MCF 10A (cell line): ENCODE measurements at regions not wholly inside any gene's neighbourhood (a gene's known extent, or its start where the extent isn't known, plus 50 kb on each side); places are given as distances from the start of the nearest gene placed in this dataset.

Source experiments
- BruUV-seq: library from RNA; stranded (reverse); fragments of 400-500 nt; replicated peaks from 2 replicates; lab custom pipeline; 2021; lab: Mats Ljungman, UMichigan
- CTCF ChIA-PET: fragments of 300-600 bp; sonication (Branson Sonifier 250); formaldehyde crosslinking; extraction: SDS; loops from one replicate; lab custom pipeline; 2021; ENCODE audit warnings: antibody characterized with exemption, inconsistent platforms; lab: Yijun Ruan, JAX
- POLR2A ChIA-PET: fragments of 300-600, 350-650 bp; sonication (Branson Sonifier 250); formaldehyde crosslinking; extraction: SDS; loops from one replicate; lab custom pipeline; 2020; ENCODE audit warnings: antibody characterized with exemption, inconsistent platforms; lab: Yijun Ruan, JAX
- DNase-seq: peaks from one replicate; pipeline ENCODE4 v3.0.0-alpha.2; 2018; ENCODE audit not compliant: unreplicated experiment
- H3K27ac Mint-ChIP-seq: one replicate; pipeline ENCODE4 v1.8.0; 2022; ENCODE audit warnings: mild to moderate bottlenecking, low read depth, mixed read lengths; ENCODE audit not compliant: unreplicated experiment
- H3K27me3 Mint-ChIP-seq: one replicate; pipeline ENCODE4 v1.8.0; 2022; ENCODE audit warnings: mixed read lengths; ENCODE audit not compliant: insufficient read depth, unreplicated experiment
- H3K36me3 Mint-ChIP-seq: one replicate; pipeline ENCODE4 v1.8.0; 2022; ENCODE audit warnings: mild to moderate bottlenecking, moderate library complexity, mixed read lengths; ENCODE audit not compliant: insufficient read depth, unreplicated experiment
- H3K4me1 Mint-ChIP-seq: one replicate; pipeline ENCODE4 v1.8.0; 2022; ENCODE audit warnings: mixed read lengths; ENCODE audit not compliant: insufficient read depth, unreplicated experiment
- H3K4me3 Mint-ChIP-seq: one replicate; pipeline ENCODE4 v1.8.0; 2022; ENCODE audit warnings: mild to moderate bottlenecking, moderate library complexity, mixed read lengths; ENCODE audit not compliant: unreplicated experiment
- H3K9me3 Mint-ChIP-seq: one replicate; pipeline ENCODE4 v1.8.0; 2022; ENCODE audit warnings: mixed read lengths; ENCODE audit not compliant: unreplicated experiment
- intact Hi-C: fragments of 100-400 bp; cut with micrococcal nuclease; formaldehyde crosslinking; loops from 2 replicates; pipeline ENCODE4 v1.14.1; 2022
- TF ChIP-seq, protein P1 (sequence below): fragments of 200-600 bp; IDR thresholded peaks from one replicate; pipeline ENCODE4 v1.8.0; 2022; ENCODE audit warnings: antibody characterized with exemption, mild to moderate bottlenecking; ENCODE audit not compliant: unreplicated experiment

GRCh38 chr15:47496343-47497185 is 220.7 kb upstream of the SEMA6D start:
- H3K4me3 Mint-ChIP-seq = no peak overlapping the region
- H3K27ac Mint-ChIP-seq = no peak overlapping the region
- DNase-seq = no peak
- no peaks in the 10 kb centered on the region for H3K27me3 Mint-ChIP-seq
- no peaks in the 10 kb centered on the region for H3K4me1 Mint-ChIP-seq
- CTCF ChIA-PET = interaction anchor here (0.7 kb wide), 1 partner anchor 220 kb away, joined by 3 read pairs; no protein-coding TSS in a partner anchor
- no TSS peak for BruUV-seq
- TF ChIP-seq, protein P1, sequence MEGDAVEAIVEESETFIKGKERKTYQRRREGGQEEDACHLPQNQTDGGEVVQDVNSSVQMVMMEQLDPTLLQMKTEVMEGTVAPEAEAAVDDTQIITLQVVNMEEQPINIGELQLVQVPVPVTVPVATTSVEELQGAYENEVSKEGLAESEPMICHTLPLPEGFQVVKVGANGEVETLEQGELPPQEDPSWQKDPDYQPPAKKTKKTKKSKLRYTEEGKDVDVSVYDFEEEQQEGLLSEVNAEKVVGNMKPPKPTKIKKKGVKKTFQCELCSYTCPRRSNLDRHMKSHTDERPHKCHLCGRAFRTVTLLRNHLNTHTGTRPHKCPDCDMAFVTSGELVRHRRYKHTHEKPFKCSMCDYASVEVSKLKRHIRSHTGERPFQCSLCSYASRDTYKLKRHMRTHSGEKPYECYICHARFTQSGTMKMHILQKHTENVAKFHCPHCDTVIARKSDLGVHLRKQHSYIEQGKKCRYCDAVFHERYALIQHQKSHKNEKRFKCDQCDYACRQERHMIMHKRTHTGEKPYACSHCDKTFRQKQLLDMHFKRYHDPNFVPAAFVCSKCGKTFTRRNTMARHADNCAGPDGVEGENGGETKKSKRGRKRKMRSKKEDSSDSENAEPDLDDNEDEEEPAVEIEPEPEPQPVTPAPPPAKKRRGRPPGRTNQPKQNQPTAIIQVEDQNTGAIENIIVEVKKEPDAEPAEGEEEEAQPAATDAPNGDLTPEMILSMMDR = no peak
- H3K36me3 Mint-ChIP-seq = no peaks in the 10 kb centered on the region
- intact Hi-C loops = no loop called here
- POLR2A ChIA-PET = interaction anchor here (0.5 kb wide), 1 partner anchor 122 kb away, joined by 3 read pairs; no protein-coding TSS in a partner anchor
- H3K9me3 Mint-ChIP-seq = no peaks in the 10 kb centered on the region

DNA sequence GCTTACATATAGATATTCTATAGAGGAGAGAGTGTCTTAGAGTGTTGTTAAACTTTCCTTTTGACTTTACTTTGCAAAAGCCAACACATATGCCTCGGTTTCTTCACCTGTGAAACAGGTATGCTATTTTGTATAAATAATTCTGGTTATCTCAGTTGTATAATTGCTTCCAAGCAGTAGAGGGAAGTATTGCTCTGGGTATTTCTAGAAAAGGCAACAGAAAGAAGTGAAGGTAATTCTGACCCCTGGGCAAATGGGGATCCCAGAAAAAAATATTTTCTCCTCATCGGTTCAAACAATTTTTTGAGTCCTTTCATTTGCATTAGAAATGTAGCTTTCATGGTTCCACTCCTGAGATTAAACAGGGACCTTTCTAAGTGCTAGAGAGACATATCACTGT is 216.5 kb upstream of the SEMA6D start:
- no peak overlapping the region for H3K27ac Mint-ChIP-seq
- intact Hi-C loops = loop anchor here (1.0 to 2.0 kb wide), 3 partner anchors 211 to 487 kb away; no protein-coding TSS in a partner anchor

DNA sequence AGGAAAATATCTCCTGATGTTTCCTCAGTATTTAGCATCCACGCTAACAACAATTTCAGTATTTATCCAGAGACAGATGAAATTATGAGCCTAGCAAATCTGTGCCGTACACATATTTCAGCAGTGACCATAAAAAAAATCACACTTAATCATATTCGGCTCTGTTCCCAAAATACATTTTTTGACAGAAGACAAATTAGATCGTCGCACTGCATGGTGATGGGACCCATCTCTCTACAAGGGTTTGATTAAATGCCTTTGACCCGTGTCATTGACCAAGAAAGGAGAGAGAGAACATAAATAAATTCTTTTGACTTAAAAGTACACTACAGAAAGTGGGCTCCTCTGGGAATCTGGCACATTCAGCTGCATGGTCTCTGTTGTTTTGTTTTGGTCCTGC is 215.3 kb upstream of the SEMA6D start:
- ChIA-PET CTCF (interaction anchor here (0.5 to 1.8 kb wide), 6 partner anchors 14 to 784 kb away, joined by 4 to 13 read pairs (median 6); no protein-coding TSS in a partner anchor), POLR2A (interaction anchor here (0.7 kb wide), 1 partner anchor 170 kb away, joined by 3 read pairs; no protein-coding TSS in a partner anchor)
- H3K36me3 Mint-ChIP-seq = peaks cover 5% of the 10 kb centered on the region
- no peak overlapping the region for H3K27ac Mint-ChIP-seq
- DNase-seq = no peak
- H3K4me1 Mint-ChIP-seq = no peaks in the 10 kb centered on the region
- no peaks in the 10 kb centered on the region for H3K27me3 Mint-ChIP-seq
- H3K9me3 Mint-ChIP-seq = no peaks in the 10 kb centered on the region
- TF ChIP-seq, protein P1 = no peak
- H3K4me3 Mint-ChIP-seq = no peak overlapping the region
- intact Hi-C loops = no loop called here
- no TSS peak for BruUV-seq

More for the DNA sequence above, 216.5 kb upstream of the SEMA6D start:
- H3K4me3 Mint-ChIP-seq = no peak overlapping the region
- H3K4me1 Mint-ChIP-seq = no peaks in the 10 kb centered on the region
- TF ChIP-seq, protein P1 = peak; percentile 31
- no TSS peak for BruUV-seq
- no peaks in the 10 kb centered on the region for H3K27me3 Mint-ChIP-seq
- peaks cover 5% of the 10 kb centered on the region for H3K36me3 Mint-ChIP-seq
- CTCF ChIA-PET = interaction anchor here (0.7 to 1.8 kb wide), 14 partner anchors 8 to 785 kb away, joined by 3 to 13 read pairs (median 4); no protein-coding TSS in a partner anchor
- DNase-seq = no peak
- no peaks in the 10 kb centered on the region for H3K9me3 Mint-ChIP-seq
- POLR2A ChIA-PET = interaction anchor here (0.6 kb wide), 1 partner anchor 322 kb away, joined by 3 read pairs; no protein-coding TSS in a partner anchor

GRCh38 chr15:47503876-47504275 is 213.4 kb upstream of the SEMA6D start:
- BruUV-seq = no TSS peak
- DNase-seq = no peak
- Mint-ChIP-seq H3K27me3 (no peaks in the 10 kb centered on the region), H3K36me3 (peaks cover 5% of the 10 kb centered on the region), H3K4me3 (no peak overlapping the region), H3K4me1 (no peaks in the 10 kb centered on the region), H3K27ac (no peak overlapping the region), H3K9me3 (no peaks in the 10 kb centered on the region)
- intact Hi-C loops = no loop called here
- ChIA-PET CTCF (interaction anchor here (0.7 to 1.7 kb wide), 3 partner anchors 34 to 484 kb away, joined by 3 to 9 read pairs (median 3); no protein-coding TSS in a partner anchor), POLR2A (no interaction called here)
- TF ChIP-seq, protein P1 = no peak
